GM12892 (cell line): ENCODE measurements at regions not wholly inside any gene's neighbourhood (a gene's known extent, or its start where the extent isn't known, plus 50 kb on each side); places are given as distances from the start of the nearest gene placed in this dataset.

Experiments
- POLR2A ChIP-seq: IDR thresholded peaks from 2 replicates; pipeline ENCODE4 v1.6.1; 2011; ENCODE audit warnings: low read depth, low read length, control low read depth
- POLR2AphosphoS5 ChIP-seq: IDR thresholded peaks from 2 replicates; pipeline ENCODE4 v1.6.1; 2011; ENCODE audit warnings: low read depth, low read length, control low read depth
- TAF1 ChIP-seq: IDR thresholded peaks from 2 replicates; pipeline ENCODE4 v1.6.1; 2011; ENCODE audit warnings: low read depth, mild to moderate bottlenecking, control low read depth, low read length, borderline replicate concordance

- TF ChIP-seq POLR2AphosphoS5, result no peak
- TF ChIP-seq POLR2A, result no peak
- no peak for TF ChIP-seq TAF1
These were observed 277.5 kb downstream of the ETAA1 start for GRCh38 chr2:67674668-67675067.
